ENCODE measurements at regions not wholly inside any gene's neighbourhood (a gene's known extent, or its start where the extent isn't known, plus 50 kb on each side); places are given as distances from the start of the nearest gene placed in this dataset.

DNA sequence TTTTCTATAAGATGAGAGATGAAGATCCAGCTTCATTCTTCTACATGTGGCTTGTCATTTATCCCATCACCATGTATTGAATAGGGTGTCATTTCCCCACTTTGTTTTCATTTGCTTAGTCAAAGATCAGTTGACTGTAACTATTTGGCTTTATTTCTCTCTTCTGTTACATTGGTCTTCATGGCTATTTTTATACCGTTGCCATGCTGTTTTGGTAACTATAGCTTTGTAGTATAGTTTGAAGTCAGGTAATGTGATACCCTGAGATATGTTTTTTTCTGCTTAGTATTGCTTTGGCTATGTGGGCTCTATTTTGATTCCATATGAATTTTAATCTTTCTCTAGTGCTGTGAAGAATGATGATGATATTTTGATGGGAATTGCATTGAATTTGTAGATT, 514.3 kb downstream of the GBA3 start:
- TF ChIP-seq, protein P1, sequence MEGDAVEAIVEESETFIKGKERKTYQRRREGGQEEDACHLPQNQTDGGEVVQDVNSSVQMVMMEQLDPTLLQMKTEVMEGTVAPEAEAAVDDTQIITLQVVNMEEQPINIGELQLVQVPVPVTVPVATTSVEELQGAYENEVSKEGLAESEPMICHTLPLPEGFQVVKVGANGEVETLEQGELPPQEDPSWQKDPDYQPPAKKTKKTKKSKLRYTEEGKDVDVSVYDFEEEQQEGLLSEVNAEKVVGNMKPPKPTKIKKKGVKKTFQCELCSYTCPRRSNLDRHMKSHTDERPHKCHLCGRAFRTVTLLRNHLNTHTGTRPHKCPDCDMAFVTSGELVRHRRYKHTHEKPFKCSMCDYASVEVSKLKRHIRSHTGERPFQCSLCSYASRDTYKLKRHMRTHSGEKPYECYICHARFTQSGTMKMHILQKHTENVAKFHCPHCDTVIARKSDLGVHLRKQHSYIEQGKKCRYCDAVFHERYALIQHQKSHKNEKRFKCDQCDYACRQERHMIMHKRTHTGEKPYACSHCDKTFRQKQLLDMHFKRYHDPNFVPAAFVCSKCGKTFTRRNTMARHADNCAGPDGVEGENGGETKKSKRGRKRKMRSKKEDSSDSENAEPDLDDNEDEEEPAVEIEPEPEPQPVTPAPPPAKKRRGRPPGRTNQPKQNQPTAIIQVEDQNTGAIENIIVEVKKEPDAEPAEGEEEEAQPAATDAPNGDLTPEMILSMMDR (IDR thresholded peaks at IDR 0.05) = no peak
- TF ChIP-seq POLR2A (IDR thresholded peaks at IDR 0.05) (no peak), POLR2AphosphoS5 (IDR thresholded peaks at IDR 0.05) (no peak)

Data from prostate gland (tissue), 2 donors.